ENCODE measurements at regions not wholly inside any gene's neighbourhood (a gene's known extent, or its start where the extent isn't known, plus 50 kb on each side); places are given as distances from the start of the nearest gene placed in this dataset.

GRCh38 chrX:130556951-130557350, 155.2 kb downstream of the RBMX2 start:
- TF ChIP-seq POLR2A (IDR thresholded peaks at IDR 0.05): no peak
- TF ChIP-seq CTCF (IDR thresholded peaks at IDR 0.05): no peak

Data from heart left ventricle (tissue), 13 donors.